SK-N-SH (cell line): ENCODE measurements at regions not wholly inside any gene's neighbourhood (a gene's known extent, or its start where the extent isn't known, plus 50 kb on each side); places are given as distances from the start of the nearest gene placed in this dataset.

Source experiments
- CTCF ChIA-PET: fragments of 300-600, 350-600 bp; formaldehyde crosslinking; extraction: SDS; loops from one replicate; lab custom pipeline; 2021; lab: Yijun Ruan, JAX
- POLR2A ChIA-PET: fragments of 350-600 bp; sonication (Branson Sonifier 250); formaldehyde crosslinking; extraction: SDS; loops from one replicate; lab custom pipeline; 2020; ENCODE audit warnings: antibody characterized with exemption, inconsistent platforms; lab: Yijun Ruan, JAX
- DNase-seq: peaks from one replicate; pipeline ENCODE4 v3.0.0; 2012
- H2AFZ ChIP-seq: fragments of 200-600 bp; sonication (generic); 2 replicates; pipeline ENCODE4 v1.8.1; 2016; ENCODE audit warnings: antibody characterized with exemption, mild to moderate bottlenecking, low read depth
- H3F3A ChIP-seq: fragments of 200-600 bp; sonication (generic); replicated peaks from 2 replicates; pipeline ENCODE3; 2016; ENCODE audit warnings: antibody characterized with exemption, mild to moderate bottlenecking; ENCODE audit not compliant: insufficient read depth
- H3K27ac ChIP-seq, 2 experiments: fragments of 200-500 bp in 1 of 2; fragments of 200-600 bp in 1 of 2; sonication (Bioruptor generic) in 1 of 2; sonication (generic), shearing (Covaris generic) in 1 of 2; 2 replicates each; pipeline versions ENCODE4 v1.5.1 to v1.6.1; 2014 to 2016; ENCODE audit warnings: low read depth in 2 of 2, inconsistent platforms in 1 of 2, low read length in 1 of 2, mild to moderate bottlenecking in 1 of 2, mixed read lengths in 1 of 2
- H3K27me3 ChIP-seq: fragments of 200-600 bp; sonication (generic), shearing (Covaris generic); 2 replicates; pipeline ENCODE4 v1.6.1; 2016; ENCODE audit warnings: mixed run types; ENCODE audit not compliant: insufficient read depth
- H3K36me3 ChIP-seq, 2 experiments: fragments of 200-500 bp in 1 of 2; fragments of 200-600 bp in 1 of 2; sonication (Bioruptor generic) in 1 of 2; sonication (generic) in 1 of 2; replicated peaks in 1 of 2; 2 replicates each; pipeline versions ENCODE3 to v1.5.1; 2014 to 2016; ENCODE audit warnings: low read length in 1 of 2, mild to moderate bottlenecking in 1 of 2; ENCODE audit not compliant: insufficient read depth in 2 of 2, control insufficient read depth in 1 of 2
- H3K4me1 ChIP-seq, 2 experiments: fragments of 200-500 bp in 1 of 2; fragments of 200-600 bp in 1 of 2; sonication (Bioruptor generic) in 1 of 2; sonication (generic), shearing (Covaris generic) in 1 of 2; 2 replicates each; pipeline versions ENCODE4 v1.5.1 to v1.6.1; 2014 to 2016; ENCODE audit warnings: low read depth in 1 of 2, low read length in 1 of 2, mixed run types in 1 of 2; ENCODE audit not compliant: insufficient read depth in 2 of 2, control insufficient read depth in 1 of 2
- H3K4me2 ChIP-seq: fragments of 200-600 bp; sonication (generic), shearing (Covaris generic); 2 replicates; pipeline ENCODE4 v1.6.1; 2017; ENCODE audit warnings: mixed run types
- H3K4me3 ChIP-seq, 2 experiments: fragments of 200-500 bp in 1 of 2; fragments of 200-600 bp in 1 of 2; sonication (Bioruptor generic) in 1 of 2; sonication (generic), shearing (Covaris generic) in 1 of 2; 2 replicates each; pipeline versions ENCODE4 v1.5.1 to v1.8.1; 2014 to 2016; ENCODE audit warnings: low read depth in 2 of 2, inconsistent platforms in 1 of 2, low read length in 1 of 2, mild to moderate bottlenecking in 1 of 2, mixed read lengths in 1 of 2, moderate library complexity in 1 of 2
- H3K79me2 ChIP-seq: fragments of 200-600 bp; sonication (generic); 2 replicates; pipeline ENCODE4 v1.8.1; 2017; ENCODE audit warnings: mild to moderate bottlenecking; ENCODE audit not compliant: insufficient read depth
- H3K9ac ChIP-seq: fragments of 200-600 bp; sonication (generic); 2 replicates; pipeline ENCODE4 v1.6.1; 2017; ENCODE audit warnings: mixed run types
- H3K9me2 ChIP-seq: fragments of 200-600 bp; sonication (generic); 2 replicates; pipeline ENCODE4 v1.6.1; 2017; ENCODE audit warnings: mixed run types
- H3K9me3 ChIP-seq: fragments of 200-600 bp; sonication (generic); 2 replicates; pipeline ENCODE4 v1.6.1; 2017; ENCODE audit warnings: mixed run types, mild to moderate bottlenecking, moderate library complexity
- H4K20me1 ChIP-seq: fragments of 200-600 bp; sonication (generic); 2 replicates; pipeline ENCODE4 v1.6.1; 2017; ENCODE audit warnings: mild to moderate bottlenecking, mixed run types; ENCODE audit not compliant: insufficient read depth
- EP300 ChIP-seq, 2 experiments: IDR thresholded peaks; 2 replicates each; pipeline versions ENCODE4 v1.4.0 to v1.6.1; 2012; ENCODE audit warnings: borderline replicate concordance in 1 of 2, low read depth in 1 of 2, low read length in 1 of 2
- GABPA ChIP-seq: IDR thresholded peaks from 2 replicates; pipeline ENCODE4 v1.4.0; 2012; ENCODE audit warnings: low read depth, mild to moderate bottlenecking
- GATA2 ChIP-seq: sonication (generic); formaldehyde crosslinking; IDR thresholded peaks from 2 replicates; pipeline ENCODE4 v1.5.0; 2020; ENCODE audit warnings: mild to moderate bottlenecking, missing genetic modification reagents
- JUND ChIP-seq: IDR thresholded peaks from 2 replicates; pipeline ENCODE4 v1.4.0; 2012
- MXI1 ChIP-seq: IDR thresholded peaks from 2 replicates; pipeline ENCODE4 v1.6.1; 2012; ENCODE audit warnings: mild to moderate bottlenecking, low read depth, low read length, improper control_type of control experiment
- NFIC ChIP-seq: IDR thresholded peaks from 2 replicates; pipeline ENCODE4 v1.4.0; 2012; ENCODE audit warnings: borderline replicate concordance
- NRF1 ChIP-seq: IDR thresholded peaks from 2 replicates; pipeline ENCODE4 v1.6.1; 2012; ENCODE audit warnings: low read depth, mild to moderate bottlenecking, low read length
- POLR2AphosphoS5 ChIP-seq: IDR thresholded peaks from 2 replicates; pipeline ENCODE4 v1.6.1; 2012; ENCODE audit warnings: low read depth, low read length
- SIN3A ChIP-seq: IDR thresholded peaks from 2 replicates; pipeline ENCODE4 v1.6.1; 2012; ENCODE audit warnings: low read depth, mild to moderate bottlenecking, low read length, moderate library complexity, borderline replicate concordance
- SMC3 ChIP-seq: IDR thresholded peaks from 2 replicates; pipeline ENCODE4 v1.6.1; 2012; ENCODE audit warnings: low read depth, low read length, improper control_type of control experiment
- TAF1 ChIP-seq: IDR thresholded peaks from 2 replicates; pipeline ENCODE4 v1.6.1; 2012; ENCODE audit warnings: low read depth, mild to moderate bottlenecking, low read length, moderate library complexity, borderline replicate concordance
- TCF12 ChIP-seq: IDR thresholded peaks from 2 replicates; pipeline ENCODE4 v1.4.0; 2012
- TEAD4 ChIP-seq: IDR thresholded peaks from 2 replicates; pipeline ENCODE4 v1.4.0; 2012; ENCODE audit warnings: mild to moderate bottlenecking, borderline replicate concordance; ENCODE audit not compliant: insufficient read depth
- WGBS: methylation state at CpG from one replicate; pipeline ENCODE4 v1.1.6; 2017; ENCODE audit warnings: low lambda C conversion rate; 5-methylcytosine and 5-hydroxymethylcytosine counted together
- TF ChIP-seq, protein P1 (sequence below): fragments of 150-350 bp; IDR thresholded peaks from 2 replicates; pipeline ENCODE4 v1.6.1; 2017; ENCODE audit warnings: antibody characterized with exemption, low read length, low read depth, borderline replicate concordance
- TF ChIP-seq, protein P2 (sequence below): IDR thresholded peaks from 2 replicates; pipeline ENCODE4 v1.6.1; 2012; ENCODE audit warnings: mild to moderate bottlenecking, low read depth, low read length, moderate library complexity

DNA sequence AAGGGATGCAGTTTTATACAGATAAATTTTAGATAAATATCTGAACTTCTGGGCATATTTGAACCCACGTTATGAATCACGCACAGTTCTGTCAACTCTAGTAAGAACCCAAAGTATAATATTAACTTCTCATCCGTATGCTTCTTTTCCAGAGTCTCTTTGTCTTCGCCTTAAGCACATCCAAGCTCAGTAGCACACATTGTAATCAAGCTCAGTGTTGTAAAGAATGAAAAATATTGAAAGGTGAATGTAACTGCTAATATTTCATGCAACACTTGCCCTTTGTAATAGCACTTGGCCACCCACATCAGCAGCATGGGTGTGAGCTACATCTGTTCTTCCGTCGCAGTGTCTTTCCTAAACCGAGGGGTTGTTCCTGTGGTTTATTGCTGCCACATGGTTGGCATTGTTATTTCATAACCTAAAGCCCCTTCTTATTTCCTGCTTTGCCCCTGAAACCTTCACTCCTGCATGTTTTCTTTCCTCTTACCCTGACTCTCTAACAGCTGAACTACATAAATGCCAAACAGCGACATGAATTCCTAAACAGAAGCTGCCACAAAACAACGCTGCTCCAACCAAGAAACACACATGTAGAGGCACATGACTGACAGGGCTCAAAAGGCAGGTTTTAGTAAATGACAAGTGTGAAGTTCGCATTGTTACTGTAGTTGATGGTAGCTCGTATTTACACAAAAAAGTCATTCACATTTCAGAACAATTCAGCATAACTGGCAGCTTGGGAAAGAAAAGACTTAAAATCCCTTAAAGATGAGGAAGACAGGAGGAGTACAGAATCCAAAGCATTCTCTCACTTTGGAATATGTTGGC is 190.1 kb upstream of the MEF2C start:
- H3K9me2 ChIP-seq: no peaks in the 10 kb centered on the region
- no peaks in the 10 kb centered on the region for H3K36me3 ChIP-seq
- no peak overlapping the region for H3K27ac ChIP-seq
- no peaks in the 10 kb centered on the region for H3K4me1 ChIP-seq
- DNase-seq: no peak
- no peak overlapping the region for H3K9ac ChIP-seq
- no peaks in the 10 kb centered on the region for H3K79me2 ChIP-seq
- H3K4me3 ChIP-seq: no peak overlapping the region
- ChIA-PET CTCF (no interaction called here), POLR2A (no interaction called here)
- H3K9me3 ChIP-seq: no peaks in the 10 kb centered on the region
- H3K4me2 ChIP-seq: no peak overlapping the region
- H4K20me1 ChIP-seq: no peaks in the 10 kb centered on the region
- no peak for TF ChIP-seq TCF12
- no peak for TF ChIP-seq MXI1
- no peak for TF ChIP-seq TEAD4
- no peak for TF ChIP-seq EP300 (IDR thresholded peaks at IDR 0.05; ENCODE audit: borderline replicate concordance in 1 of 2, low read depth in 1 of 2, low read length in 1 of 2)
- TF ChIP-seq, protein P1, sequence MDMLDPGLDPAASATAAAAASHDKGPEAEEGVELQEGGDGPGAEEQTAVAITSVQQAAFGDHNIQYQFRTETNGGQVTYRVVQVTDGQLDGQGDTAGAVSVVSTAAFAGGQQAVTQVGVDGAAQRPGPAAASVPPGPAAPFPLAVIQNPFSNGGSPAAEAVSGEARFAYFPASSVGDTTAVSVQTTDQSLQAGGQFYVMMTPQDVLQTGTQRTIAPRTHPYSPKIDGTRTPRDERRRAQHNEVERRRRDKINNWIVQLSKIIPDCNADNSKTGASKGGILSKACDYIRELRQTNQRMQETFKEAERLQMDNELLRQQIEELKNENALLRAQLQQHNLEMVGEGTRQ: no peak
- TF ChIP-seq GATA2: no peak
- no peak for TF ChIP-seq SIN3A
- TF ChIP-seq GABPA: no peak
- TF ChIP-seq JUND: no peak
- no peak for TF ChIP-seq SMC3
- TF ChIP-seq NRF1: no peak
- no peak for TF ChIP-seq POLR2AphosphoS5
- TF ChIP-seq TAF1: no peak
- TF ChIP-seq, protein P2, sequence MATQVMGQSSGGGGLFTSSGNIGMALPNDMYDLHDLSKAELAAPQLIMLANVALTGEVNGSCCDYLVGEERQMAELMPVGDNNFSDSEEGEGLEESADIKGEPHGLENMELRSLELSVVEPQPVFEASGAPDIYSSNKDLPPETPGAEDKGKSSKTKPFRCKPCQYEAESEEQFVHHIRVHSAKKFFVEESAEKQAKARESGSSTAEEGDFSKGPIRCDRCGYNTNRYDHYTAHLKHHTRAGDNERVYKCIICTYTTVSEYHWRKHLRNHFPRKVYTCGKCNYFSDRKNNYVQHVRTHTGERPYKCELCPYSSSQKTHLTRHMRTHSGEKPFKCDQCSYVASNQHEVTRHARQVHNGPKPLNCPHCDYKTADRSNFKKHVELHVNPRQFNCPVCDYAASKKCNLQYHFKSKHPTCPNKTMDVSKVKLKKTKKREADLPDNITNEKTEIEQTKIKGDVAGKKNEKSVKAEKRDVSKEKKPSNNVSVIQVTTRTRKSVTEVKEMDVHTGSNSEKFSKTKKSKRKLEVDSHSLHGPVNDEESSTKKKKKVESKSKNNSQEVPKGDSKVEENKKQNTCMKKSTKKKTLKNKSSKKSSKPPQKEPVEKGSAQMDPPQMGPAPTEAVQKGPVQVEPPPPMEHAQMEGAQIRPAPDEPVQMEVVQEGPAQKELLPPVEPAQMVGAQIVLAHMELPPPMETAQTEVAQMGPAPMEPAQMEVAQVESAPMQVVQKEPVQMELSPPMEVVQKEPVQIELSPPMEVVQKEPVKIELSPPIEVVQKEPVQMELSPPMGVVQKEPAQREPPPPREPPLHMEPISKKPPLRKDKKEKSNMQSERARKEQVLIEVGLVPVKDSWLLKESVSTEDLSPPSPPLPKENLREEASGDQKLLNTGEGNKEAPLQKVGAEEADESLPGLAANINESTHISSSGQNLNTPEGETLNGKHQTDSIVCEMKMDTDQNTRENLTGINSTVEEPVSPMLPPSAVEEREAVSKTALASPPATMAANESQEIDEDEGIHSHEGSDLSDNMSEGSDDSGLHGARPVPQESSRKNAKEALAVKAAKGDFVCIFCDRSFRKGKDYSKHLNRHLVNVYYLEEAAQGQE: no peak
- no peak for TF ChIP-seq NFIC
- H3F3A ChIP-seq: no peaks in the 10 kb centered on the region
- H2AFZ ChIP-seq: no peak overlapping the region; the same call in 1 of the 2 replicates
- WGBS: 69% methylated on average over 11 of the region's 11 CpGs
- H3K27me3 ChIP-seq: no peaks in the 10 kb centered on the region
